H4 (cell line): ENCODE measurements at regions not wholly inside any gene's neighbourhood (a gene's known extent, or its start where the extent isn't known, plus 50 kb on each side); places are given as distances from the start of the nearest gene placed in this dataset.

Source experiments
- DNase-seq: peaks from one replicate; pipeline ENCODE4 v3.0.0-alpha.2; 2015; ENCODE audit warnings: low spot score

DNA sequence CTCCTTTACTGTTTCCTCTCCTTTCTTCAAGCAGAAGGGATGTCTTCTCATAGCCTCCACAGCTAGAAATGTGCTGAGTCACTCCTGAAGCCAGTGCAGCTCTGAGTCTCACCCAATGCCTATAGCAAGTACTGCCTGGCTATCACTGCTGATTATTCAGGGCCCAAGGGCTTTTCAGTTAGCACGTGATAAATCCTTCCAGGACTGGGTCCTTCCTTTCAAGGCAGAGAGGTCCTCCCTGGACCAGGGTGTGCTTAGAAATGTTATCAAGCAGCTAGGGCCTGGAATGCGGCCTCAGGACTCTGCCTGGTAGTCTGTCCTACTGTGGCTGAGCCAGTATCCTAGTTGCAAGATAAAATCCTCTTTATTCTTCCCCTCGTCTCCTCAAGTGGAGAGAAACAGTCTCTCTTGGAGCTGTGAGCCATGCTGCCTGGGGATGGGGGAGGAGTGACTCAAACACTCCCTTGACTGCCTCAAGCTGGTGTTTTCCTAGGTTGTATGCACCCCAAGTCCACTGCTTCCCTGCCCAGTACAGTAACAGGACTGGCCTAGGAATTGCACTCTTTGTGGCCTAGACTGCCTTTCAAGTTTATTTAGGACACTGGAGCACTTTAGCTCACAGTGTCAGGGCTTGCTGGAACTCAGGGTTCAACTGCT, 198.7 kb upstream of the SERP2 start:
- peak; percentile 20 for DNase-seq

DNA sequence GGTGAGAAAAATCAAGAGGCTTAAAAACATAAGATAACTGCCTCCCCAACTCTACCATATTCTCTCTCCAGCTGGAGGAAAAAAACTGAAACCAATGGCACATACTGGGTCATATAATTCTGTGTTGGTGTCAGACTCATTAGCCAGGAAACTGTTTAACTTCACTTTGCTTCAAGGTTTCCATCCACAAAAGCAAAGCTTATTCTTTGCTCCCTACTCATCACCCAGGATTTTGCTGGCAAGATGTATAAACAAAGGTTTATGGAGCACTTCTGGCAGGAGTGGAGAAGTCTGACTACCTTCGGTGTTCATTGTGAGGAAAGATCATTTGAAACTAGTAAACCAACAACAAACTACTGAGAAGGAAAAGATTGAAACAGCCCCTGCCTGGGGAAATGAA, 197.5 kb upstream of the SERP2 start:
- DNase-seq: no peak

DNA sequence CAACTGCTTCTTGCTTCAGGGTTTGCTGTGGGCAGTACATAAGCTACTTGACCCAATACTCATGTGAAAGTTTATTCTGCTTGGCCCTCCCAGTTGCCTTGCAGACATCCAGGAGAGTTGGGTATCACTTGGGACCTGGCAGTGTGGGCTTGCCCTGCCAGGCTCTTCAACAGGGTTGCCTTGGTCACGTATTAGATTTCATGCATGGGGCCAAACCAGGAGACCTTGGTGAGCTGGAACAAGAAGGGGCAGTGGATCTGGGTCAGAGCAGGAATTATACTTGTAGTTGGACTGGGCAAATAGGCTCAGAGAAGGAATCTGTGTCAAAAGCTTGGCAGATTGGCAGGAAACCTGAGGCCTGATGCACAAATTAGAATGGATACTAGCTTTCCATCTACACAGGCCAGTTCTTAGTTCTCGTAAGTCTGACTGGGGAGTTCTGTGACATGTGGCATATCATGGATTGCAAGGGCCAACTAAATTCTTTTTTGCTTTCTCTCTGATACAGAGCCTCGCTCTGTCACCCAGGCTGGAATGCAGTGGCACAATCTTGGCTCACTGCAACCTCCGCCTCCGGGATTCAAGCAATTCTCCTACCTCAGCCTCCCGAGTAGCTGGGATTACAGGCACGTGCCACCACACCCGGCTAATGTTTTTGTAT, 192.6 kb upstream of the SERP2 start:
- DNase-seq: no peak

DNA sequence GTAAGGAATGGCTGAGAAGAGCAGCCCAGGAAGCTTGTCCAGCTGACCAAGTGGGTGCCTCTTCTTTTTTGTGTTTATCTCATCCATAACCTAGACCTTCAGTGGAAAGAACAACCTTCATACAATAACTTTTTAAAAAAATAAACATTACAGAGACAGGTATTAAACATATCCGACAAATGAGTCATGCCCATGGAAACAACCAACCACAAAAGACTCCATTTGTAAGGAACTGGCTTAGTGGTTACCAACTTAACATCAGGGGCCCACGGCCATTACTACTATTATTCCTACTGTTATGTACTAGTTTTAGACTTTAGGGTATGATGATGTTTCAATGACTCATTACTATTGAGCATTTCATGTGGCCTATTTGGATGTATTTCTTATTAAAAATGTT, 191.7 kb upstream of the SERP2 start:
- DNase-seq: peak; percentile 14

DNA sequence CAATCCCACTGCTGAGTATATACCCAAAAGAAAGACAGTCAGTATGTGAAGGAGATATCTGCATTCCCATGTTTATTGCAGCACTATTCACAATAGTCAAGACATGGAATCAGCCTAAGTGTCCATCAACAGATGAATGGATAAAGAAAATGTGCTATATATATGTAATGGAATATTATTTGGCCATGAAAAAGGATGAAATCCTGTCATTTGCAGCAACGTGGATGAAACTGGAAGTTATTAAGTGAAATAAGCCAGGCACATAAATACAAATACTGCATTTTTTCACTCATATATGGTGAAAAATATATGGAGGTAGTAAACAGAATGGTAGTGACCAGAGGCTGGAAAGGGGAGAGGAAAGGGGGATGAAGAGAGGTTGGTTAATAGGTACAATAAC, 188.9 kb upstream of the SERP2 start:
- no peak for DNase-seq

DNA sequence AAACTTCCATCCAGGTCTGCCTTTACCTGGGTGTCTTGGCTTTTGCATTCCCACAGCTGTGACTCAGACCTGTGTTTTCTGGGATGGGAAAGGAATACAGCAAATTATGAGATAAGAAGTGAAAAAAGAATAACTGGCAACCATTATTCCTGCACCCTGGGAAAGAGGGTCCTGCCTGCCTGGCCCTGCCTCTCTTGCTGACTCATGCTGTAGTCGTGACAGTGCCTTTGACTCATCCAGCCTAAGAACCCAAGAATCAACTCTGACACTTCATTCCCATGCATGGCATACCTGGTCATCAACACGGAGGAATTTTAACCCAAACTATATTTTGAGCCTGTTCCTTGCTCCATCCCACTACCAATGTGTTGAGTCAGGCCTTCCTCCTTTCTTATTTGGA, 185.4 kb upstream of the SERP2 start:
- DNase-seq: peak; percentile 12

DNA sequence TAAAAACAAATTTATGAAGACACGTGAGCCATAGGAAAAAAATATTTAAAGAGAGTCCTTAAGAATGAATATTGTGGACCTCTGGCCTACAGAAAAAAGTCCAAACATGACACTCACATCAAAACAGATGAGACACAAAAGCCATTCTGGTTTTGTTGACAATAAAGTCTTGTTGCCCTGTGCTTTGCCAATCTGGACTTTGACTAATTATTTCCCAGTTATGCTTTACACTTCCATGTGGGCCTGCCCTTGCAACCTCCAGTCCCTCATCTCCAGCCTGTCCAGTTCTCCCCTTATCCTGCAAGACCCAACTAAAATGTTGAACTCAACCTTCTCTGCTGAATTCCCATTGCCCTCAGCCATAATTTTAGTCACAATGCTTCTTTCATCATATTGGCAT, 184.5 kb upstream of the SERP2 start:
- DNase-seq: no peak

DNA sequence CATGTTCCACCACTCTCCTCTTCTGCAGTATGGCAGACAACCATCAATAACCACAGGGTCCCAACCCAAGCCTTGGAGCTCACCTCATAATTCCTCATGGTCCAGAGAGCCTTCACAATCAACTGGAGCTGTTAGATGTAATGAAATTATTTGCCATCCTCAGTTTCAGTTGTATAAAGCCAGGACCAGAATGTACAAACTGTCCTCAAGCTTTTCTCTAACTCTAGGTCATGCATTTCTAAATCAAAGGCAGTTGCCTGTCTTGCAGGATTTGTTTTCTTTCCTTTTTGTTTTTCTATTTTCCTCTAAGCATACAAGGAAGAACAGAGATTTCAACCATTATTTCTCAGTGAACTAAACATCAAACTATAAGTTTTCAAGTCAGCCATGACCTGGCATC, 182.5 kb upstream of the SERP2 start:
- no peak for DNase-seq

DNA sequence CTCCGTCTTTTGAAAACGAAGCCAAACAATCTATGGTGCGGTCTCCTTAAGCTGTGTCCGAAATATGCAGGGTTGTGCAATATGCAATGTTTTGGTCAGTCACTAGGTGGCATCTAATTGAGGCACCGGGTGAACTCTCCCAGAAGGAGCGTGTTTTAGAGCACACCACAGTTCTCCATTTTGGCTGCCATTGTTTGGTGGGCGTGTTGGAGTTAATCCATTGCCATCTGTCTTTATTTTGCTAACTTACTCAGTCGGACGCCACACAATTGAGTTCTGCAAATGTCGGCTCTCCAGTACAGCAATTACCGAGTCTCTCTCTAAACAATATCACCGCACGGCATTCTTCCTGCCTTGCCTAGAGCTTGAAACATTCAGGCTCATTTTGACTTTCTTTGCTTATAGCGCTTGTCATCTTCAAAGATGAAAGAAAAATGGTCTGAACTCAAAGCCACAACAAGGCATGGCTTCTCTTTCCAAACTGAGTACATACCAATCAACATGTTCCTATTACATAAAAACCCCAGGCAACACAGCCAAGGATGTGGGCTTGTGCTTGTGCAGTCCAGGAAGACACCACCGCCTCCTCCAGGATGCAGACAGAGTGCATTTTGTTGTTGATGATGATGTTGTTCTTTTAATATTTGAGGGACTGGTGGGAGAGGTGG, 182.0 kb upstream of the SERP2 start:
- peak; percentile 79 for DNase-seq

DNA sequence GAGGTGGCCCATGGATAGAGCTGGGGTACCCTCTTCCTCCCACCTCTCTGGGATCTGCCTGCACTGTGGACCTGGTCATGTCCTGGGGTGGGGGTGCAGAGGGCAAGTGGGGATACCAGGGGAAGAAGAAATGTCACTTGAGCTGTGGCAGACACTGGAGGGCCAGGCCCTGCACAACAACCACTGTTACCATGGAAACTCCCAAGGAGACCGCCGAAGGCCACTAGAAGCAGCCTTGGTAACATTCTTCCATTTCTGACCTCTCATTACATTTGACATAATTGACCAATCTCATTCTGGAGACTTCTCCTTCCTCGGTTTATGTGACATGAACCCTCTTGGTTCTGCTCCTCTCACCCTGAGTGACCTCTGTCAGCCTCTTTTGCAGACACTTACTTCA, 179.9 kb upstream of the SERP2 start:
- no peak for DNase-seq

DNA sequence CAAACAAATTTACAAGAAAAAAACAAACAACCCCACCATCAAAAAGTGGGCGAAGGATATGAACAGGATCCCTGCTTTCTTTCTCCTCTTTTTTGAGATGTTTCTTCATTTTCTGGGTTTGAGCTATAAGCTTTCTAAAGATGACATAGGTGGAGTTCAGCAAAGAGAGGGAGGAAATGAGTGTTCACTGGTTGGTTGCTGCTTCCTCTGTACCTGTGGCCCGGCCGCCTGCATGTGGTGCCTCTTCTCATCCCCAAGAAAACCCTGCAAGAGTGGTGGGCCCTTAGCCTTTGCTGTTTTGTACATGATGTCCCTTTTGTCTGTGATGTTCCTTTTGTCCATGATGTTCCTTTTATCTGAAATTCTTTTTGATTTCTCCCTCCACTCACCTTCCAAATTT, 178.4 kb upstream of the SERP2 start:
- DNase-seq: no peak

DNA sequence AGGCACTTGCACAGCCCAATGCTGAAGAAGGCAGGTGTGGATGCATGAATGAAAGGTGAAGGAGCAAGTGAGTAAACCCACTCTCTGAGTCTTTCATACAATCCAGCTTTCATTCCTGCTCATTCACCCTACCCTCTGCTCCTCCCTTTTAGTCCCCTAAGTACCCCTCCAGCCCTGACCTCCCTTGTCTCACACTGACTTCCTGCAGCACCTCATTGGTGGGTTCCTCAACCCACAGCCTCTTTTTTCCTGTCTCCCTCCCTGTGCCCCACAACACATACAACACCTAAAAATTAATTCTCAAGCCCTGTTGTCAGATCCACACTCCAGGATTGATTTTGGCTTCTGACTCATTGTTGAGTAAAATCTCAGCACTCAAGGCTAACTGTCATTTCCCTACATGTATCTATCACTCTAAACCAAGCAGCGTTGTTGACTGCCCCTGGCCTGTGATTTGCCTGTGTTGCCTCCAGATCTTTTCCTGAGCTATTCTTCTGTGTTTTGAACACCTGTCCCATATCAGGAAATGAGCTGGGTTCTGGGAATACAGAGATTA, 177.3 kb upstream of the SERP2 start:
- DNase-seq: no peak

DNA sequence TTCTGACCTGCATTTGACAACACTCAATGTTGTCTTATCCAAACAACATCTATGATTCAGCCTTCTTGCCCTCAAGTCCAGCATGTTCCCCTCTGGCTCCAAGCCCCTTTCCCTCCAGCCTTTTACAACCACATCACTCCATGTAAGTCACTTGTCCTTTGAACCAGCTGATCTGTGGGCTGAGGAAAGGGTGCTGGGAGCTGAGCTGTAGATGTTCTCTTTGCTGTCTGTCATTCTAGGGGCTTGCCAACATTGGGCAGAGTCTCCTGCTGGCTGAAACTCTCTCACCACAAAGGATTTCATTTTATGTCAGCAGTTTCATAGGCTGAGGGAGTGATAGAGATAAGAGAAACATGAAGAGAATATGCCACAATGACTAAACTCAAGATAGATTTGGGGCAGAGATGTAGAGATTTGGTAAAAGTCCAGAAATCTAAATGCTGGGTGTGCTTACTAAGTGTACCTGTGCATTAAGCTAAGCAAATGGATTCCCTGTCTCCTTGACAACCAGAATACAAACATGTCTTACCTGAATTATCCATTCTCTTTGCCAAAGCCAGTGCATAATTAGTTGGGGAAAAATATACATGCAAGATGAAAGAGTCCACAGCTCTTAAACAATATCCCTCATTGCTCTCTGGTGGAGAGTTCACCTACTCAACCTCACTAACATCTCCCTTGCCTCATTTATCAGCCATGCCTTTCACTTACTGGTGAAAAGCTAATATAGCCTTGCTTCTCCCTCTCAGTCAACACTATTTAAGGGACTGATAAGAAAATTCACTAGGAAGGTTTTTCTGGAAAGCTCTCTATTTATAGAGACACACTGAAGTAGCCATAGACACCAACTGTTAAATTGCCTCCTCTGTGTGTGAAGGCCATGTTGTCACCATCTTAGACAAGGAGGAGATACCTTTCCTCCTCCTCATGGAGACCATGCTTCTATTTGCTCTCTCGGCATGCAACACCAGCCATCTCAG, 175.5 kb upstream of the SERP2 start:
- DNase-seq: no peak

DNA sequence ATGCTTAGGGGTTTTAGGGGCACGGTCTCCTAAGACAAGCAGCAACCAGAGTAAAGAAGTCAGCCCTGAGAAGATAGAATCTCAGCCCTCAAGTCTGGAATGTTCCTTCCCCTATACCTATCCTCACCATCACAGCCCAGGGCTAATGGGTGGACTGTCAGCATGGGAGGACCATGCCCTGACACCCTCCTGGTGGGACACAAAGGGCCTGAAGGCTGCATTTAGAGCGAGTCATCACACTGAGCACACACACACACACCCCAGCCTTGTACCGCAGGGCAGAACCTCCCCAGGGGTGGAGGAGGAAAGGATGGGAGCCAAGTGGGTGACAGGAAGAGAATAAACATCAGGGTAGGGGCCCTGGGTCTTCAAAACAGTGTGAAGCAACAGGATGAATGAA, 174.8 kb upstream of the SERP2 start:
- DNase-seq: no peak

DNA sequence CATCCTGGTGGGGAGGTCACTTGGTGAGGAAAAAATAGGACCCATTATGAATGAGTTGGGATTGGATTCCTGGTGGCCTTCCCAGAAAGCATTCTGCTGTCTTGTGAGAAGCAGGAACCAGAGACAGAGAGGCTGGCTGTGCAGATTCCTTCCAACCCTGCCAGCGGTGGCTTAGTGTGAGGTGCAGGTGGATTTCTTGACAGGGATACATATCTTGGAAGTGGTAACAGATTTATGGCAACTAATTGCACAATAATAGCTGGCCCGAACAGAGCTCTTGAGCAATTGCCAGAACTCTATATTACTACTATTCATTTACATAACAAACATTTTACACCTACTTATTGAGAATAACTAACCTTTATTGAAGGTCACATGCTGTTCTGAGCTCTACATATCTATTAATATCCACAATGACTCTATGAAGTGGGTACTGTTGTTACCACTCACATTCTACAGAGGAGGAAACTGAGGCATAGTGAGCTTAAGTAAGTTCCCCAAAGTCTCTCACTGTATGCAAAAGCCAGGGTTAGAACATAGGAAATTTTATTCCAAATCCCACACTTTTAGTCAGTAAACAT, 173.9 kb upstream of the SERP2 start:
- DNase-seq: no peak

DNA sequence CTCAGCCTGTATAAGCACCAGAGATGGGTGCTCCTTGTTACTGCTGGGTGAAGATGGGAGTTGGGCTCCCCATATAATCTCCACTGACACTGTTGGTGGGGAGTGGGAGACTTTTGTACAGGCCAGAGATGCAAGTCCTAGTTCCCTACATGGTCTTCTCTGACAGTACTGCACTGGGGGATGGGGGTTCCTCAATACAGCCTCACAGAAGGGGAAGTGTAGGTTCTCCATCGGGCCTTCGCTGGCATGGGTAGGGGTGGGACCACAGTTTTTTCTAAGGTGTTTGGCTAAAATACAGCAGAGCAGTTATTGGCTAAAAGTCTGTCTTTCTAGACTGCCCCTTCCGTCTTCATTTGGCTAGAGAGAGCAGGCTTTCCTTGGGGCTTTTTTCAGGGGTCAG, 167.2 kb upstream of the SERP2 start:
- no peak for DNase-seq

DNA sequence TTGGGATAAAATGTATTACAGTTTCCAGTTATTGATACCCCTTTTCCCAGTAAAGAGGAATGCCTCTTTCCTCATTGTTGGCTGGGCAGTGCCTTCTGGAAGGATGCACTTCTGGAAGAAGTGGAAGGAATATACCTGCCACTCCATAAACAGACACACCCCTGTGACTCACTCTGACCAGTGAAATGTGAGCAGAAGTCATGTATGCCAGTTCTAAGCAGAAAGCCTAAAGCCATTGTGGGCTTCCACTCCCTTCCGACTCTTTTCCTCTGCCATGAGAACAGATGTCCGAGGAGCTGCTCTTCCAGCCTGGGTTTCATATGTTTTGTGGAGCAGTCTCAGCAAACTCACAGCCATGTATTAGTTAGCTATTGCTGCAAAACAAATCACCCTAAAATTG, 166.1 kb upstream of the SERP2 start:
- no peak for DNase-seq

DNA sequence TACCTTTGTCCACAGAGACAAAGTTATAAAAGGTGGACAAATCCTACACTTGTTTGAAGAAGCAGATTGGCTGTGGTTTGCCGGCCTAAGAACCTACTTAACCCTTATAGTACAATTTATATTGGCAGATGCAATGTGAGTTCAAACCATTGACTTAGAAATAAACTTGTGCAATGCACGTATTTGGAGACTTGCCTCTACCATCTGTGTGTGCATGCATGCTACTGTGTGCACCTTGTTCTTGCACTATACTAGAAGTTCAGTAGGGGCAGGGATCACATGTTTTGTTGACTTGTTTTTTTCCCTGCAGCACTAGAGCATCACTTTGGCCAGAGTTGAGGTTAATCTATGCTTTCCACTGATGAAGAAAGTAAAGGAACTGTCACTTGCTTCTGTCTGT, 163.1 kb upstream of the SERP2 start:
- DNase-seq: no peak

DNA sequence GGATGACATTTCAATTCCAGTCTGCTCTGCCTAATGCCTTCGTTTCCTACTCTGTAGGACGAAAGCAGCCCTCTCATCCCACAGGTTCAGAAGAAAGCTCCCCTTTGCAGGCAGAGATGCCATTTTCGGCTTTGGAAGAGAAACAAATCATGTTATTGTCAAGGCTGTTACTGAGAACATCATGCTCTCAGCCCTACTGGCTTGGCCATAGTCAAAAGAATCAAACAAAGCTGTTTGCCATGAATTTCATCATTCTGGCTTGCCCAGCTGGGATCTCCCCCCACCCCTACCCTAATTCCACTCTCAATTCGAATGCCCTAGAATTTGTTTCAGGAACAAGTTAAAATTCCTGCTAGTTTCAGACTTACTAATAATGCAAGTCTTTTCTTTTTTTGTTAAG, 162.3 kb upstream of the SERP2 start:
- no peak for DNase-seq

DNA sequence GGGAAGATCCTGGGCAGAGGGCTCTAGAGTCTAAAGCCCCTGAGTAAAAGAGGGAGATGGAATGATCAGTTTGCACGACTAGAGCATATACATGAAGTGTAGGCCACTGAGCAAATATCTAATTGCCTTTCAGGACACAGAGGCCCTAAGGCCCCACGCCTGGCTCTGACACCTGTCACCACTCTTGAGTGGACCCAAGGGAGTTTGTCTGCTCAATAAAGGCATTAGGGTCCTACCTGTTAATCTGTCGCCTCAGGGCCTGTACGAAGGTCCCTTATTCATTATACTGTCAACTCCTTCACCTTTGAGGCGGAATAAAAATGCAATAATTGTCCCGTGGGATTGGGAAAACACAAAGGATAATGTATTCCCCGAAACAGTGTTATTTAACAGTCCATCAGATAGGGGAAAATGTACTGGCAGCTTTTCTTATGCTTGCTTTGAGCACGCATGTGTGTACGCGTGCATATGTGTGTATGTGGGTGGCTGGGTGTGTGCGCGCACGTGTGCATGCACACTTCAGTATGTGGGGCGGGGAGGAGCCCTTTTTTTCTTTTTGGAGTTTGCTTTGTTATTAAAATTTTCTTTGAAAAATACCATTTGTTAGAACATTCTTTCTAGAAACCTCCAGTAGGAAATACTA, 161.8 kb upstream of the SERP2 start:
- no peak for DNase-seq
